ENCODE measurements at regions not wholly inside any gene's neighbourhood (a gene's known extent, or its start where the extent isn't known, plus 50 kb on each side); places are given as distances from the start of the nearest gene placed in this dataset.

DNA sequence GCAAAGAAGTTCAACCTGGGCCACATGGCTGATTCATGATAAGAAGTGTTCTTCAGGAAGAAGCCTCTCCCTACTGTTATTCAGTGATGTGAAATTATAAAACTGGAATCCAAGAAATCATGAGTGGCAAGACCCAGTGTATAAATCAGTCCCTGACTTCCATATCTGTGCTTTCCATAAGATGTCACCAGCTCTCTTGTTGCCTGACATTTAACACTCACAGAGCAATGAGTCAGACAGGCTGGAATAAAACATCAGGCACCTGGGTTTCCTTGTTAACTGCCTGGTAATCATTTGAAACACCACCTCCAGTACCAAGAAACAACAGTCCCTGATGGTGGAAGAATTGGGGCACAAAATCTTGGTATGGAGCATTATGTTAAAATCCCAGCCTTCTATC is 76.1 kb downstream of the SCG2 start:
- H3K27ac ChIP-seq (ENCODE audit: low read length): no peak overlapping the region
- H3K36me3 ChIP-seq (ENCODE audit: control insufficient read depth in 1 of 2, insufficient read depth in 2 of 2, low read length in 2 of 2): no peaks in the 10 kb centered on the region

DNA sequence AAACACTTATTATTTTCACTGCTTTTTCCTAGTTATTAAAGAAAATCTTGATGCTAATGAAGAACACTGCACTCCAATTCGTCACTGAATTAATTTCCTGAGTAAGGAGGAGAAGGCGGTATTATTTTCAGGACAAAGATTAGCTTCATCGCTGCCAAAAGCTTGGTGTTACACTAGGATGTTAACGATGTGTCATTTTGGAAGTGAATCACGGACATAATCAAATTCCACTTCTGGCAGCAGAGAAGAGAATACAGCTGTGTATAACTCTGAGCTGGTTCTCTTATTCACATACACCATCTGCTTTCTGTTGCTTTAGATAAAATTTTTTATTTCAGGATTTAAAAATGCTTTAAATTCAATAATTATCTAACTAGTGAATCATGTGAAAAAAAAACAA is 74.1 kb downstream of the SCG2 start:
- Histone ChIP-seq H3K9me3 (ENCODE audit: control insufficient read depth in 1 of 2, low read length in 2 of 2) (no peaks in the 10 kb centered on the region), H3K27ac (ENCODE audit: low read length) (no peak overlapping the region), H3K27me3 (ENCODE audit: low read depth, low read length) (no peaks in the 10 kb centered on the region), H3K4me1 (ENCODE audit: control insufficient read depth in 1 of 2, insufficient read depth in 2 of 2, low read length in 2 of 2) (no peaks in the 10 kb centered on the region), H3K36me3 (ENCODE audit: control insufficient read depth in 1 of 2, insufficient read depth in 2 of 2, low read length in 2 of 2) (no peaks in the 10 kb centered on the region), H3K4me3 (ENCODE audit: low read depth in 1 of 2, low read length in 2 of 2) (no peak overlapping the region)

More for the DNA sequence above, 76.1 kb downstream of the SCG2 start:
- no peaks in the 10 kb centered on the region for H3K4me1 ChIP-seq (ENCODE audit: control insufficient read depth in 1 of 2, insufficient read depth in 2 of 2, low read length in 2 of 2)
- H3K9me3 ChIP-seq (ENCODE audit: control insufficient read depth in 1 of 2, low read length in 2 of 2): no peaks in the 10 kb centered on the region
- H3K4me3 ChIP-seq (ENCODE audit: low read depth in 1 of 2, low read length in 2 of 2): no peak overlapping the region
- no peaks in the 10 kb centered on the region for H3K27me3 ChIP-seq (ENCODE audit: low read depth, low read length)

DNA sequence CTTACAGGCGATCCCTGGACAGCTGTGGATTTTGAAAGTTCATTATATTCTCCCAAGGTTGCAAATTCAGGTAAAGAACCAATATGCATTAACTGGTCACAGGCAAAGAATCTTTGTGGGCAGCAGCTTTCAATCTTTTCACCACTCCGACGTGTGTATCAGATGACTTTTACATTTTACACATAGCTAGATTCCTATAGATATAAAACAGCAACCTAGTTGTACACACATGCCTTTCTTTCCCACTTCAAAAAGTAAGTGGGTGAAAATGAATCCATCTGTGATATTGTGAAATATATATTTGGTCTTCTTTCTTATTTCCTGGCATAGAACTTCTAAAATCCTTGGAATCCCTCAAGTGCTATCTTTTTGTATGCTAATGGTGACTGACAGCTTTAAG is 72.5 kb downstream of the SCG2 start:
- Histone ChIP-seq H3K9me3 (ENCODE audit: control insufficient read depth in 1 of 2, low read length in 2 of 2) (no peaks in the 10 kb centered on the region), H3K27ac (ENCODE audit: low read length) (no peak overlapping the region), H3K27me3 (ENCODE audit: low read depth, low read length) (no peaks in the 10 kb centered on the region), H3K36me3 (ENCODE audit: control insufficient read depth in 1 of 2, insufficient read depth in 2 of 2, low read length in 2 of 2) (no peaks in the 10 kb centered on the region), H3K4me3 (ENCODE audit: low read depth in 1 of 2, low read length in 2 of 2) (no peak overlapping the region), H3K4me1 (ENCODE audit: control insufficient read depth in 1 of 2, insufficient read depth in 2 of 2, low read length in 2 of 2) (no peaks in the 10 kb centered on the region)

DNA sequence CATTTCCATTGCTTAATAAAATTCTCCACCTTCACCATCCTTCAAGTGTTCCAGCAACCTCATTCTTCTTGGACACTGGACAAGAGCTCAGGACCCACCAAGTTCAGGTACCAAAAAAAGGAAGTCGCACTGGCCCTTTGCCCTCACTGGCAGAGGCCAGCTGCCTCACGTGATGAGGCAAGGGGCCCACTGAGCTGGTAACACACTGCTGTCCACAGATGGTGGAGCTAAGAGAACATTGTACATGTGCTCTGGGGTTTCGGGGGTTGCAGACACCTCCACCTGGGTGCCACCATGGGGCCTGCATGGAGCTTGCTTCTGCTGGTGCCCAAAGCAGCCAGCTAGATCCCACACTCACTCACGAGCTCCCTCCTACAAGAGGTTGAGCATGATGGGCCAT is 71.3 kb downstream of the SCG2 start:
- H3K27me3 ChIP-seq (ENCODE audit: low read depth, low read length): no peaks in the 10 kb centered on the region
- no peak overlapping the region for H3K4me3 ChIP-seq (ENCODE audit: low read depth in 1 of 2, low read length in 2 of 2)
- H3K9me3 ChIP-seq (ENCODE audit: control insufficient read depth in 1 of 2, low read length in 2 of 2): no peaks in the 10 kb centered on the region
- H3K27ac ChIP-seq (ENCODE audit: low read length): no peak overlapping the region
- no peaks in the 10 kb centered on the region for H3K36me3 ChIP-seq (ENCODE audit: control insufficient read depth in 1 of 2, insufficient read depth in 2 of 2, low read length in 2 of 2)
- H3K4me1 ChIP-seq (ENCODE audit: control insufficient read depth in 1 of 2, insufficient read depth in 2 of 2, low read length in 2 of 2): no peaks in the 10 kb centered on the region

DNA sequence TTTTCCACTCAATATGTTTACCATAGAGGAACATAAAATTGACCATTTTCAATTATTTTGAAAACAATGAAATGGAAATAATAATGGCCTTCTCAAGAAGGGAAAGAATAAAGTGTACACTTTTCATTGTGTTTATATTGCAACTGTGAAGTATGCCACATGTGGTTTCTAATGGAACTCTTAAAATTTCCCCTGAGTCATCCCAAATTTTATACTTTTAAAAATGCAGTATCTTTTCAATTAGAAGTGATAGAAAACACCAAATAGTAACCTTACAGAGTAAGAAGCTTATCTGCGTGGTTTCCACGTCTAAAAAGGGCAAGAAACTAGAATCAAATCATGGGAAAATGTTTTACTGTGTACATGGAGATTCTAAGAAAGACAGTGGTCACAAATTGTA is 70.0 kb downstream of the SCG2 start:
- H3K36me3 ChIP-seq (ENCODE audit: control insufficient read depth in 1 of 2, insufficient read depth in 2 of 2, low read length in 2 of 2): no peaks in the 10 kb centered on the region
- peaks cover 0 to 2% of the 10 kb centered on the region in 2 donors for H3K4me1 ChIP-seq (ENCODE audit: control insufficient read depth in 1 of 2, insufficient read depth in 2 of 2, low read length in 2 of 2)
- no peaks in the 10 kb centered on the region for H3K27me3 ChIP-seq (ENCODE audit: low read depth, low read length)
- H3K4me3 ChIP-seq (ENCODE audit: low read depth in 1 of 2, low read length in 2 of 2): no peak overlapping the region
- H3K27ac ChIP-seq (ENCODE audit: low read length): no peak overlapping the region
- H3K9me3 ChIP-seq (ENCODE audit: control insufficient read depth in 1 of 2, low read length in 2 of 2): no peaks in the 10 kb centered on the region

DNA sequence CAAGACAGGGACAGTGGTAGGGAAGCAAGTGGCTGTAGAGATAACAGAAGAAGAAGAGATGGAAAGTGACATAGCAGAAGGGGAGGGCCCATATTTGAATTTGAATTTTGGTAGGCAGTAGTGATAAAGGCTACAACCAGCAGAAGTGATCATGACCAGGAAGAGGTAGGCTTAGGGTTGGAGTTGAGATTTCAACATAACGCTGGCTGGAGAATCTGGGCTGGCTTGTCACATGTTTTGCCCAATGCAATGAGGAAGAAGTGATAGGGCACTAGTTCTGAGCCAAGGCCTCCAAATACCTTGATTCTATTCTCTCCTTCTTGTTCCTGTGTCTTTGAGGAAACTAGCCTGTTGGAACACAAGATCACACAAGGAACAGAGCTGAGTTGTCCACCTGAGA is 69.4 kb downstream of the SCG2 start:
- Histone ChIP-seq H3K27me3 (ENCODE audit: low read depth, low read length) (no peaks in the 10 kb centered on the region), H3K4me3 (ENCODE audit: low read depth in 1 of 2, low read length in 2 of 2) (no peak overlapping the region), H3K9me3 (ENCODE audit: control insufficient read depth in 1 of 2, low read length in 2 of 2) (no peaks in the 10 kb centered on the region), H3K4me1 (ENCODE audit: control insufficient read depth in 1 of 2, insufficient read depth in 2 of 2, low read length in 2 of 2) (peaks cover 0 to 6% of the 10 kb centered on the region in 2 donors), H3K36me3 (ENCODE audit: control insufficient read depth in 1 of 2, insufficient read depth in 2 of 2, low read length in 2 of 2) (no peaks in the 10 kb centered on the region), H3K27ac (ENCODE audit: low read length) (no peak overlapping the region)

DNA sequence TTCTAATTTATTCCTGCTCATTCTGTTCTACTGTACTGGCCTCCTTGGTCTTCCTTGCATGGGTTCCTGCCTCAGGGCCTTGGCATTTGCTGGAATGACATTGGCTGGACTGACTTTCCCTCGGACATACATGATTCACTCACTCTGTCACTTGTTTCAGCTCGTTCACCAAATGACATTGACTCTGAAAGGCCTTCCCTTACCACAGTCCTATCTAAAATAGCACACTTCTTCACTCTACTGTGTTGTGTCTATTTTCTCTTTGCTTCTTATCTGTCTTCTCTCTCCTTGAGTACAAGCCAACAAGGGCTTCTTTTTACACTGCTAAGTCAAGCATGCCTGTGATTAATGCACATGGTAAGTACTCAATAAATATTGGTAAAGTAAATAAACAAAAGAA is 65.6 kb downstream of the SCG2 start:
- H3K4me3 ChIP-seq (ENCODE audit: low read depth in 1 of 2, low read length in 2 of 2): no peak overlapping the region
- H3K9me3 ChIP-seq (ENCODE audit: control insufficient read depth in 1 of 2, low read length in 2 of 2): no peaks in the 10 kb centered on the region
- H3K27ac ChIP-seq (ENCODE audit: low read length): no peak overlapping the region
- H3K27me3 ChIP-seq (ENCODE audit: low read depth, low read length): no peaks in the 10 kb centered on the region
- no peaks in the 10 kb centered on the region for H3K36me3 ChIP-seq (ENCODE audit: control insufficient read depth in 1 of 2, insufficient read depth in 2 of 2, low read length in 2 of 2)
- H3K4me1 ChIP-seq (ENCODE audit: control insufficient read depth in 1 of 2, insufficient read depth in 2 of 2, low read length in 2 of 2): peaks cover 0 to 18% of the 10 kb centered on the region in 2 donors

DNA sequence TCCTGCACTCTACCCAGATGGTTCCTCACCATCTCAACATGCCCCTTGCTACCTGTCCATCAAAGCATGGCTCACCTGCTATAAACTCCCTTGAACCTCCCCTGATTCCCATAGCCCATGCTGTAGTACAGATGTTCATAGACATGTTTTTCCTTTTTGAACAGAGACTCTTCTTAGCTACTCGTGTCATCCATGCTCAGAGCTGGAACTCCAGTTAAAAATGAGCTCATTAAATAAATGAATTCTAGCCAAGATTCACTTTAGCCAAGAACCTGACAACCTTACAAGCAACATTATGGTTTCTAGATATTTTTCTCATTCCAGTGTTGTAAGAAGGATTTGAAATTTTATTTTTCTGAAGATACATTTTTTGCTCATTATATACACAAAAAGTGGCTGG is 65.0 kb downstream of the SCG2 start:
- H3K4me1 ChIP-seq (ENCODE audit: control insufficient read depth in 1 of 2, insufficient read depth in 2 of 2, low read length in 2 of 2): peaks cover 0 to 18% of the 10 kb centered on the region in 2 donors
- H3K27me3 ChIP-seq (ENCODE audit: low read depth, low read length): no peaks in the 10 kb centered on the region
- H3K9me3 ChIP-seq (ENCODE audit: control insufficient read depth in 1 of 2, low read length in 2 of 2): no peaks in the 10 kb centered on the region
- H3K4me3 ChIP-seq (ENCODE audit: low read depth in 1 of 2, low read length in 2 of 2): no peak overlapping the region
- H3K27ac ChIP-seq (ENCODE audit: low read length): no peak overlapping the region
- H3K36me3 ChIP-seq (ENCODE audit: control insufficient read depth in 1 of 2, insufficient read depth in 2 of 2, low read length in 2 of 2): no peaks in the 10 kb centered on the region

DNA sequence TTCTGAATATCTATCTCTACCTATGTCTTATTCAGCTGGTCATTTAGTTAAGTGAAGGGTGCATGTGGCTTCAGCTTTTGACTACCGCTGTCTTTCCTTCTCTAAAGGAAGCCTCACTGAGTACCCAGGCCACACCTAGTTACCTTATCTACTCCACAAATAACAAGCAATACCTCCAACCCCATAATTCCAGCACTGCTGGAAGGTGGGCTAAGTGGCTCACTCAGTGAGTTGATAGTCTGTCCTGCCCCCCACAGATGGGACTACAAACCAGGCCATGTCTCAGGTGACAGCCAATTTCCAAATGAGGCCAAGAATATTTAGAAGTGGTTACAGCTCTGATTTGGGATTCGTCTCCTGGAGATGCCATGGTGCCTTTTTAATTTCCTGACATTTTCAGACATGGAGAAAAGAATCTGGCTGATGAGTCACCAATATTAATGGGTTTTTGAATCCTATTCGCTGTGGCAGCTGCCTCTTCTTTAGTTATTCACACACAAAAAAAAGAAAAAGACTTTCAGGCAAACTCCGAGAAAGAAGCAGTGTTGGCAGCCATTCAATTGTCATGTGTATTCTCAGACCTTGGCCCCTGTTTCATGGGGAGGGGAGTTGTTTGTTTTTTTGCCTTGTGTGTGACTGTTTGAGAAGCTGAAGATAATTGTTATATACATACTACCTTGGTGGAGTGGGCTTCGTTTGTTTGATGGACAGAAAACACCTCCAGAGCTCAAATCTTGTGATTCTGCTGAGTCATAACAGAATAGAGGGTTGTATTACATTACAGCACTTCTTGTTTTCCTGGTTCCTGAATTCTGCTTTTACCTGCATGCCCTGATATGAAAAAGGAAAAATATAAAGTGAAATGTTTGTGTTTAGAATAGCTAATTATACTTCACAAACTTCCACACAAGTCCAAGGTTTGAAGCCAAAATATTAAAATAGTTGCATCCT is 64.2 kb downstream of the SCG2 start:
- Histone ChIP-seq H3K9me3 (ENCODE audit: control insufficient read depth in 1 of 2, low read length in 2 of 2) (no peaks in the 10 kb centered on the region), H3K27ac (ENCODE audit: low read length) (no peak overlapping the region)

DNA sequence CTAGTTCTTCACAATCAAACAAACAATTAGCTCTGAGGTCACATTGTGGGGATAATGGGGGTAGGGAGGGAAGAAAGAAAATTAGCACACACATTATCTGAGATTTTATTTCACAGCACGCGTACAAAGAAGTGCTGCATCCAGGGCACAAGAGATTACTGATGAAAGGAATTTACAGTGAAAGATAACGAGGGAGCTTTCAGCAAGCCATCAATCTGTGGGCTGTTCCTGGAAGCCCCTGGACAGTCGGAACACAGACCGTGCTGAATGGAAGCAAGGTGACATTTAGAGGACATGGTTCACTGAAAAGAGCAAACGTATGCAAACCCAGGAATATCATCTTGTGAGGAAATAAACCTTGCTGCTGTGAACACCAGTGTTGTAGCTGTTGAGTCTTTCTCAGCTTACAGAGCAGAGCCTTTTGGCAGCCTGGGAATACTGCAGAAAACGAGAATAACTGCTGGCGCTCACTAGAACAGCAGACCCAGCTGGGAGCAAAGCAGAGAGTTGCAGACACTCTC is 63.2 kb downstream of the SCG2 start:
- H3K9me3 ChIP-seq (ENCODE audit: control insufficient read depth in 1 of 2, low read length in 2 of 2): no peaks in the 10 kb centered on the region
- H3K27ac ChIP-seq (ENCODE audit: low read length): no peak overlapping the region
- peaks cover 0 to 18% of the 10 kb centered on the region in 2 donors for H3K4me1 ChIP-seq (ENCODE audit: control insufficient read depth in 1 of 2, insufficient read depth in 2 of 2, low read length in 2 of 2)
- no peaks in the 10 kb centered on the region for H3K36me3 ChIP-seq (ENCODE audit: control insufficient read depth in 1 of 2, insufficient read depth in 2 of 2, low read length in 2 of 2)
- H3K27me3 ChIP-seq (ENCODE audit: low read depth, low read length): no peaks in the 10 kb centered on the region
- H3K4me3 ChIP-seq (ENCODE audit: low read depth in 1 of 2, low read length in 2 of 2): no peak overlapping the region

More for the DNA sequence above, 64.2 kb downstream of the SCG2 start:
- H3K4me1 ChIP-seq (ENCODE audit: control insufficient read depth in 1 of 2, insufficient read depth in 2 of 2, low read length in 2 of 2): peaks cover 0 to 18% of the 10 kb centered on the region in 2 donors
- no peak overlapping the region for H3K4me3 ChIP-seq (ENCODE audit: low read depth in 1 of 2, low read length in 2 of 2)
- no peaks in the 10 kb centered on the region for H3K36me3 ChIP-seq (ENCODE audit: control insufficient read depth in 1 of 2, insufficient read depth in 2 of 2, low read length in 2 of 2)
- no peaks in the 10 kb centered on the region for H3K27me3 ChIP-seq (ENCODE audit: low read depth, low read length)

DNA sequence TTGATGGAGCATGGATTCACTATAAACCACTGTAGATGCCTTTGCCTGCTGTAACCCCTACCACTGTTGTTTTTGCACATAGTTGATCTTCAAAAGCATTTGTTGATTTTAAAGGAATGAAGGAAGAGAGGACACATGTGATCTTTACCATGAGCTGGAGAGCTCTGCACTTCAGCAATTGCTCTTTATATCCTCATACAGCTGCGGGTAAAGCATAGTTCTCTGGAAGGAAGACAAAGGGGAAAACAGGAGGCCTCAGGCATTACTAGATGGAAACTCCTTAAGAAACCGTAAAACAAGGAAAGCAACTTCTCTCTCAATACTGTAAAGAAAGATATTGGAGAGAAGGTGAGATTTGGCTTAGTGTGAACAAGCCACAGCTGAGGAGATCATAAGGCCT is 60.6 kb downstream of the SCG2 start:
- Histone ChIP-seq H3K4me3 (ENCODE audit: low read depth in 1 of 2, low read length in 2 of 2) (no peak overlapping the region), H3K9me3 (ENCODE audit: control insufficient read depth in 1 of 2, low read length in 2 of 2) (no peaks in the 10 kb centered on the region), H3K27ac (ENCODE audit: low read length) (no peak overlapping the region), H3K4me1 (ENCODE audit: control insufficient read depth in 1 of 2, insufficient read depth in 2 of 2, low read length in 2 of 2) (peaks cover 0 to 18% of the 10 kb centered on the region in 2 donors), H3K27me3 (ENCODE audit: low read depth, low read length) (no peaks in the 10 kb centered on the region), H3K36me3 (ENCODE audit: control insufficient read depth in 1 of 2, insufficient read depth in 2 of 2, low read length in 2 of 2) (no peaks in the 10 kb centered on the region)
